Mucosa of stomach (tissue), 1 donor: ENCODE measurements at regions not wholly inside any gene's neighbourhood (a gene's known extent, or its start where the extent isn't known, plus 50 kb on each side); places are given as distances from the start of the nearest gene placed in this dataset.

Experiments
- H3K27me3 ChIP-seq: one replicate; pipeline ENCODE4 v1.7.0; 2013; ENCODE audit warnings: mild to moderate bottlenecking, low read length; ENCODE audit not compliant: control insufficient read depth, insufficient read depth
- H3K36me3 ChIP-seq: one replicate; pipeline ENCODE4 v1.7.0; 2013; ENCODE audit warnings: low read length; ENCODE audit not compliant: control insufficient read depth, insufficient read depth
- H3K4me1 ChIP-seq: one replicate; pipeline ENCODE4 v1.7.0; 2013; ENCODE audit warnings: mild to moderate bottlenecking, low read length; ENCODE audit not compliant: control insufficient read depth, insufficient read depth
- H3K4me3 ChIP-seq: one replicate; pipeline ENCODE4 v1.7.0; 2013; ENCODE audit warnings: low read length
- H3K9ac ChIP-seq: one replicate; pipeline ENCODE4 v1.7.0; 2013; ENCODE audit warnings: mild to moderate bottlenecking, low read length, moderate library complexity
- H3K9me3 ChIP-seq: one replicate; pipeline ENCODE4 v1.7.0; 2013; ENCODE audit warnings: mild to moderate bottlenecking, low read length, moderate library complexity; ENCODE audit not compliant: control insufficient read depth
- donor health status: Pancreatic carcinoma.

- Histone ChIP-seq H3K9me3 (no peaks in the 10 kb centered on the region), H3K4me3 (no peak overlapping the region), H3K36me3 (no peaks in the 10 kb centered on the region), H3K27me3 (no peaks in the 10 kb centered on the region), H3K4me1 (no peaks in the 10 kb centered on the region), H3K9ac (no peak overlapping the region)
Observed at GRCh38 chr5:89954916-89955315, 454.6 kb downstream of the CETN3 start.

GRCh38 chr5:89951876-89952275 lies 457.7 kb downstream of the CETN3 start:
- no peaks in the 10 kb centered on the region for H3K36me3 ChIP-seq

GRCh38 chr5:89950234-89950633 lies 459.3 kb downstream of the CETN3 start:
- Histone ChIP-seq H3K4me1 (no peaks in the 10 kb centered on the region), H3K9ac (no peak overlapping the region), H3K9me3 (no peaks in the 10 kb centered on the region), H3K4me3 (no peak overlapping the region), H3K27me3 (no peaks in the 10 kb centered on the region), H3K36me3 (no peaks in the 10 kb centered on the region)

More at GRCh38 chr5:89951876-89952275, 457.7 kb downstream of the CETN3 start:
- Histone ChIP-seq H3K4me1 (no peaks in the 10 kb centered on the region), H3K9me3 (no peaks in the 10 kb centered on the region), H3K9ac (no peak overlapping the region), H3K4me3 (no peak overlapping the region), H3K27me3 (no peaks in the 10 kb centered on the region)

GRCh38 chr5:89948977-89949376 lies 460.6 kb downstream of the CETN3 start:
- Histone ChIP-seq H3K4me1 (no peaks in the 10 kb centered on the region), H3K27me3 (no peaks in the 10 kb centered on the region), H3K9ac (no peak overlapping the region), H3K9me3 (no peaks in the 10 kb centered on the region), H3K36me3 (no peaks in the 10 kb centered on the region), H3K4me3 (no peak overlapping the region)

- no peak overlapping the region for H3K9ac ChIP-seq
- H3K4me1 ChIP-seq: no peaks in the 10 kb centered on the region
- H3K27me3 ChIP-seq: no peaks in the 10 kb centered on the region
- no peaks in the 10 kb centered on the region for H3K9me3 ChIP-seq
- H3K36me3 ChIP-seq: no peaks in the 10 kb centered on the region
- no peak overlapping the region for H3K4me3 ChIP-seq
Observed at GRCh38 chr5:89946916-89947315, 462.6 kb downstream of the CETN3 start.

GRCh38 chr5:89946508-89946907 lies 463.0 kb downstream of the CETN3 start:
- no peaks in the 10 kb centered on the region for H3K27me3 ChIP-seq
- no peak overlapping the region for H3K4me3 ChIP-seq
- H3K9ac ChIP-seq: no peak overlapping the region
- no peaks in the 10 kb centered on the region for H3K4me1 ChIP-seq
- H3K9me3 ChIP-seq: no peaks in the 10 kb centered on the region
- H3K36me3 ChIP-seq: no peaks in the 10 kb centered on the region

GRCh38 chr5:89942171-89942570 lies 467.4 kb downstream of the CETN3 start:
- H3K4me1 ChIP-seq: no peaks in the 10 kb centered on the region
- no peak overlapping the region for H3K4me3 ChIP-seq
- no peaks in the 10 kb centered on the region for H3K9me3 ChIP-seq
- no peaks in the 10 kb centered on the region for H3K27me3 ChIP-seq
- no peaks in the 10 kb centered on the region for H3K36me3 ChIP-seq
- H3K9ac ChIP-seq: no peak overlapping the region

- Histone ChIP-seq H3K9ac (no peak overlapping the region), H3K4me1 (no peaks in the 10 kb centered on the region), H3K4me3 (no peak overlapping the region), H3K9me3 (no peaks in the 10 kb centered on the region), H3K36me3 (no peaks in the 10 kb centered on the region), H3K27me3 (no peaks in the 10 kb centered on the region)
Observed at GRCh38 chr5:89936576-89936975, 473.0 kb downstream of the CETN3 start.

- H3K4me3 ChIP-seq: no peak overlapping the region
- no peak overlapping the region for H3K9ac ChIP-seq
- no peaks in the 10 kb centered on the region for H3K4me1 ChIP-seq
- H3K9me3 ChIP-seq: no peaks in the 10 kb centered on the region
- no peaks in the 10 kb centered on the region for H3K27me3 ChIP-seq
- H3K36me3 ChIP-seq: no peaks in the 10 kb centered on the region
Observed at GRCh38 chr5:89934069-89934468, 475.5 kb downstream of the CETN3 start.

DNA sequence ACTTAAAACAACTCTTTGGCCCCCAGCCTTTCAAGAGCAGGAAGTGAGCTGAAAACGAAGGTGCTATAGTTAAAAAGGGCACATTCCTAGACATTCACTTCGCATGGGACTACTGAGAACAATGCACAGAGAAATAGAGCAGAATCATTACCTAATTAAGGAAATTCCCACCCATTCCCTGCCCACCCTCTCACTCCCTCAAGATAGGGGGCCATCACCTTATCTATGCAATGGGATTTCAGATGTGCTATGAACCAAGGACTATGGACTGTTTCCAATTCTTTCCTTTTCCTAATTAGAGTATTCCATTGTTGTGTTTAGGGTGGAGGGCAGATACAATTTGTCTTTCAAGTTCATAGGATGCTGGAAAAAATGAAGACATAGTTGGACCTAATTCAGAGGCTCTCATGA lies 476.8 kb downstream of the CETN3 start:
- H3K9ac ChIP-seq: no peak overlapping the region
- H3K9me3 ChIP-seq: no peaks in the 10 kb centered on the region
- H3K36me3 ChIP-seq: no peaks in the 10 kb centered on the region
- no peaks in the 10 kb centered on the region for H3K27me3 ChIP-seq
- no peaks in the 10 kb centered on the region for H3K4me1 ChIP-seq
- no peak overlapping the region for H3K4me3 ChIP-seq

GRCh38 chr5:89930591-89931392 lies 478.8 kb downstream of the CETN3 start:
- no peak overlapping the region for H3K4me3 ChIP-seq

DNA sequence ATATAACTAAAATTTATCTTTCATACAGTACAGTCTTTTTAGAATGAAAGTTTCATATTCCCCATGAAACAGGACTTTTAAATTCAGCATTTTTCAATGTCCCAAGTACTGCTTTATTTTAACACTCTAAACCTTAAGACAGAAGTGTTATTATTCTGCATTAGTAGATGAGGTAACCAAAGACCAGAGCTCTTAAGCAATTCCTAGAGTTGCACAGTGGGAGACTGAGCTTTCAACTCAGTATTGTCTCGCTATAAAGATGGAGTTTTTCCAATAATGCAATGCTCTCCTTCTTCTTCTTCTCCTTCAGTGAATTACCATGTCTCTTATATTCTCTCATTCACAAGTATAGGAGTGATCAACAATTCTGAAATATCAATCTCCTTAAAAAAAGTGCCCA lies 479.7 kb downstream of the CETN3 start:
- no peaks in the 10 kb centered on the region for H3K4me1 ChIP-seq
- H3K36me3 ChIP-seq: no peaks in the 10 kb centered on the region
- H3K9me3 ChIP-seq: no peaks in the 10 kb centered on the region
- H3K27me3 ChIP-seq: no peaks in the 10 kb centered on the region
- no peak overlapping the region for H3K4me3 ChIP-seq
- H3K9ac ChIP-seq: no peak overlapping the region

More at GRCh38 chr5:89930591-89931392, 478.8 kb downstream of the CETN3 start:
- Histone ChIP-seq H3K4me1 (no peaks in the 10 kb centered on the region), H3K9me3 (no peaks in the 10 kb centered on the region), H3K9ac (no peak overlapping the region), H3K36me3 (no peaks in the 10 kb centered on the region), H3K27me3 (no peaks in the 10 kb centered on the region)
